ENCODE measurements at regions not wholly inside any gene's neighbourhood (a gene's known extent, or its start where the extent isn't known, plus 50 kb on each side); places are given as distances from the start of the nearest gene placed in this dataset.

GRCh38 chr3:22453906-22454535 is 703.0 kb upstream of the ZNF385D start:
- TF ChIP-seq, protein P1, sequence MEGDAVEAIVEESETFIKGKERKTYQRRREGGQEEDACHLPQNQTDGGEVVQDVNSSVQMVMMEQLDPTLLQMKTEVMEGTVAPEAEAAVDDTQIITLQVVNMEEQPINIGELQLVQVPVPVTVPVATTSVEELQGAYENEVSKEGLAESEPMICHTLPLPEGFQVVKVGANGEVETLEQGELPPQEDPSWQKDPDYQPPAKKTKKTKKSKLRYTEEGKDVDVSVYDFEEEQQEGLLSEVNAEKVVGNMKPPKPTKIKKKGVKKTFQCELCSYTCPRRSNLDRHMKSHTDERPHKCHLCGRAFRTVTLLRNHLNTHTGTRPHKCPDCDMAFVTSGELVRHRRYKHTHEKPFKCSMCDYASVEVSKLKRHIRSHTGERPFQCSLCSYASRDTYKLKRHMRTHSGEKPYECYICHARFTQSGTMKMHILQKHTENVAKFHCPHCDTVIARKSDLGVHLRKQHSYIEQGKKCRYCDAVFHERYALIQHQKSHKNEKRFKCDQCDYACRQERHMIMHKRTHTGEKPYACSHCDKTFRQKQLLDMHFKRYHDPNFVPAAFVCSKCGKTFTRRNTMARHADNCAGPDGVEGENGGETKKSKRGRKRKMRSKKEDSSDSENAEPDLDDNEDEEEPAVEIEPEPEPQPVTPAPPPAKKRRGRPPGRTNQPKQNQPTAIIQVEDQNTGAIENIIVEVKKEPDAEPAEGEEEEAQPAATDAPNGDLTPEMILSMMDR (IDR thresholded peaks at IDR 0.05; ENCODE audit: low read depth, low read length) = no peak
- in situ Hi-C loops (cut with HindIII; ENCODE audit: low sequenced_read_pairs) = no loop called here
- no peak overlapping the region for H3K4me3 ChIP-seq (ENCODE audit: low read depth, low read length)
- DNase-seq (ENCODE audit: low read depth, low spot score) = no peak

GRCh38 chr3:22469995-22470394 is 719.0 kb upstream of the ZNF385D start:
- DNase-seq (ENCODE audit: low read depth, low spot score) = no peak
- in situ Hi-C loops (cut with HindIII; ENCODE audit: low sequenced_read_pairs) = no loop called here
- TF ChIP-seq, protein P1 (IDR thresholded peaks at IDR 0.05; ENCODE audit: low read depth, low read length) = no peak
- H3K4me3 ChIP-seq (ENCODE audit: low read depth, low read length) = no peak overlapping the region

DNA sequence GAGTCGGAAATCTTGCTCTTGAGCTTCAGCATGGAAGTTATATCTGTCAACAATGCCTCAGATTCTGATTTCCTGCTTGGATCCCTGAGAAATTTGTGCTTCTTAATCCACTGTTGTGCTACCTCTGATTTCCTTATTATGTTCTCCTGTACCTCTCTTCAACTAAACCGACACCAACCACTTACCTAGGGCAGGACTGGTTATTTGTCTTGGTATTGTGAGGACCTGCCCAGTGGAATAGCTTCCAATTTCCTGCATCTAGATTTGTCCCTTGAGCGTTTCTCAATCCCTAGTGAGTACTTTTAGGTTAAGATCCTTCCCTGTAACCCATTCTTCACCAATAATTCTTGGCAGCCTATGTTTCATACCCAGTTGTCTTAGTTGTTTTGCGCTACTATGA is 720.5 kb upstream of the ZNF385D start:
- in situ Hi-C loops (cut with HindIII; ENCODE audit: low sequenced_read_pairs) = no loop called here
- H3K4me3 ChIP-seq (ENCODE audit: low read depth, low read length) = no peak overlapping the region
- TF ChIP-seq, protein P1 (IDR thresholded peaks at IDR 0.05; ENCODE audit: low read depth, low read length) = no peak
- DNase-seq (ENCODE audit: low read depth, low spot score) = no peak

DNA sequence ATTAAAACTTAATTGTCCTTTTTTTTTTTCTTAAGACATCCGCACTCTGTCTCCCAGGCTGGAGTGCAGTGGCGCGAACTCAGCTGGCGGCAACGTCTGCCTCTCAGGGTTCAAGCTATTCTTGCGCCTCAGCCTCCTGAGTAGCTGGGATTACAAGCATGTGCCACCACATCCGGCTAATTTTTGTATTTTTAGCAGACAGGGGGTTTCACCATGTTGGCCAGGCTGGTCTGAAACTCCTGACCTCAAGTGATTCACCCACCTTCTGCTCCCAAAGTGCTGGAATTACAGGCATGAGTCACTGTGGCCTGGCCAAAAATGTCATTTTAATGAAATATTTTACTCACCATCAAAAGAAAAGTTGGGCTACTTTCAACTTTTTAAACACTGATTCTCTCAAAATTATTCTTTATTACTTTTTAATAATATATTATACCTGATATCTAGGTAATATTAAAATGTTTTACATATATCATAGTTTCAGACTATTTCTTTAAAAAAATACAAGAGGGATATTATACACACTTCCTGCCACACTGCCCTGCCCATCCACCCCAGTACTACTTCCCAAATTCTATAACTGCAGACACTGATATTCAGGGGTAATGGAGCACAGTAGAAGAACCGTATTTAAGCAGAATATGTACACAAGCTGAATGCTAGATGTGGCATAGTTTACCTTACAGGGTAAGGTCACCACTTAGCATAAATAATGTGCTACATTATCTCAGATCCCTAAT is 723.9 kb upstream of the ZNF385D start:
- peak; percentile 80 for DNase-seq (ENCODE audit: low read depth, low spot score)
- in situ Hi-C loops (cut with HindIII; ENCODE audit: low sequenced_read_pairs) = no loop called here
- no peak overlapping the region for H3K4me3 ChIP-seq (ENCODE audit: low read depth, low read length)
- TF ChIP-seq, protein P1 (IDR thresholded peaks at IDR 0.05; ENCODE audit: low read depth, low read length) = no peak

- peak; percentile 16 for DNase-seq (ENCODE audit: low read depth, low spot score)
- TF ChIP-seq, protein P1 (IDR thresholded peaks at IDR 0.05; ENCODE audit: low read depth, low read length) = no peak
- in situ Hi-C loops (cut with HindIII; ENCODE audit: low sequenced_read_pairs) = no loop called here
- no peak overlapping the region for H3K4me3 ChIP-seq (ENCODE audit: low read depth, low read length)
Measured at GRCh38 chr3:22475665-22476240, 724.7 kb upstream of the ZNF385D start.

DNA sequence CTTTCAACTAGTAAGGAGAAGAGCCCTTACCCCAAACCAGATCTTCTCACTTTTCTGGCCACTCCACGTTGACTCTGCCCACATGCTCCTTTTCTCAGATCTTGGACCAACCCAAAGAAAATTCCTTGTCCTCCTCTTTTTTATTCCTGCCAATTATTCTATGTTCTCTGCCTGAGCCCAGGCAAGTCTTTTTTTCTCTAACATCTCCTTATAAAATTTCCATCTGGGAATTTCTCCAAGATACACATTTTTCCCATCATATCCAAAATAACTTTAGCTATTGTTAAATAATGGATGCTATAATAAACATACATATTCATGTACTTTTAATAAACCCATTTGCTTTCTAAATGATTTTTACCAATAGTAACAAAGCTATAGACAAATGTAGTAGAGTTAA is 726.0 kb upstream of the ZNF385D start:
- DNase-seq (ENCODE audit: low read depth, low spot score) = no peak
- TF ChIP-seq, protein P1 (IDR thresholded peaks at IDR 0.05; ENCODE audit: low read depth, low read length) = no peak
- in situ Hi-C loops (cut with HindIII; ENCODE audit: low sequenced_read_pairs) = no loop called here
- H3K4me3 ChIP-seq (ENCODE audit: low read depth, low read length) = no peak overlapping the region

Measured in astrocyte of the spinal cord (primary cell).